ENCODE measurements at regions not wholly inside any gene's neighbourhood (a gene's known extent, or its start where the extent isn't known, plus 50 kb on each side); places are given as distances from the start of the nearest gene placed in this dataset.

DNA sequence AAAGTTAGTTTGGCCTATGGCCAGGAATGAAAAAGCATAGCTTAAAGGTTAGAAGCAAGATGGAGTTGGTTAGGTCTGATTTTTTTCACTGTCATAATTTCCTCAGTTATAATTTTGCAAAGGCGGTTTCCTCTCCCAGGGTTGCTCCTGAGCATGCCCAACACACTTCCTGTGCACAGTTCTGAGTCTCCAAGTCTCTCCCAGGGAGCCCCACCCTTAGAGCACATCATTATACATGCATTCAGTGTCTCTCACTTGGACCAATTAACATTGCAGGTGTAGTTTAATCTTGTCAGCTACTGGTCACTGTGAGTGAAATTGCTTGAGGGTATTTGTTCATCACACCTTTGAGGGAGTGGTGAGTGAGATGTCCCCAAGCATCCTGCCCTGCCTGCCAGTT is 96.0 kb upstream of the ATP10A start:
- DNase-seq (ENCODE audit: low read depth) = no peak
- TF ChIP-seq CTCF (IDR thresholded peaks at IDR 0.05; ENCODE audit: insufficient read depth, low read depth, low read length, missing control alignments) = no peak
- no peak overlapping the region for H3K4me3 ChIP-seq (ENCODE audit: low read length)

DNA sequence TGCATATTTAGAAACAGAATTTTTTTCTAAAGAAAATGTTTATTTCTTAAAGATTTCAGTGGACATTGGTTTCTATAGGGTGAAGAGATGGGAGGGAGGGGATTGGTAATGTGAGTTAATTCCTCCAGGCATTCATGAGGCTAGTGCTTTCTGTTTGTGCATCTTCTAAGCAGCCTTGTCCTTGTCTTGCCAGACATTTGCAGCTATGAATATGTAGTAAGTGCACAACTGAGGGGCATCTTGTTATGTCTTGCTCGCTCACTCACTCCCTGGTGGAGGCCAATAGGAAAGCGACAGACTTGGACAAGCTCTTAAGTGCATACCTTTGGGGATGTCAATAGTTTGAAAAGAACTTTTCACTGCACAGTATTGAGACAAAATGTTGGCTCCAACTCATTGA is 92.5 kb upstream of the ATP10A start:
- TF ChIP-seq CTCF (IDR thresholded peaks at IDR 0.05; ENCODE audit: insufficient read depth, low read depth, low read length, missing control alignments) = no peak
- H3K4me3 ChIP-seq (ENCODE audit: low read length) = no peak overlapping the region
- DNase-seq (ENCODE audit: low read depth) = no peak

DNA sequence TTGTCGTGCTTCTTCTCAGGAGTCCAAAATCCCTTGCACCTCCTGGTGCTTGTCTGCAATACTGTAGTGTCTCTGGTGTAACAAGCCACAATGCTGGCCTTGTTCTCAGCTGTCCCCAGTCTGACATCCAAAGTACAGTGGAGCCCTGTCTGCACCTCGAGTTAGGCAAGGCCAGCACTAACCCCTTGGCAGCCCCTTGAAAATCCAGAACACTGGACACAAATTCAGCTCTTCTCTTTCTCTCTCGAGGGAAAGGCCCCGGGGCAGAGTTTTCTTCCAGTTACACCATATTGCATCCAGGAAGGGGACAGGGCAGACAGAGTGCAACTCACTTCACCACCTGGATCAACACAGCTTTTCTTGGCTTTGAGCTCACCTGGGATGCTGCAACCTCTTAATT is 91.3 kb upstream of the ATP10A start:
- no peak for TF ChIP-seq CTCF (IDR thresholded peaks at IDR 0.05; ENCODE audit: insufficient read depth, low read depth, low read length, missing control alignments)
- H3K4me3 ChIP-seq (ENCODE audit: low read length) = no peak overlapping the region
- no peak for DNase-seq (ENCODE audit: low read depth)

GRCh38 chr15:25950014-25950413 is 86.9 kb upstream of the ATP10A start:
- no peak for DNase-seq (ENCODE audit: low read depth)
- no peak for TF ChIP-seq CTCF (IDR thresholded peaks at IDR 0.05; ENCODE audit: insufficient read depth, low read depth, low read length, missing control alignments)
- H3K4me3 ChIP-seq (ENCODE audit: low read length) = no peak overlapping the region

DNA sequence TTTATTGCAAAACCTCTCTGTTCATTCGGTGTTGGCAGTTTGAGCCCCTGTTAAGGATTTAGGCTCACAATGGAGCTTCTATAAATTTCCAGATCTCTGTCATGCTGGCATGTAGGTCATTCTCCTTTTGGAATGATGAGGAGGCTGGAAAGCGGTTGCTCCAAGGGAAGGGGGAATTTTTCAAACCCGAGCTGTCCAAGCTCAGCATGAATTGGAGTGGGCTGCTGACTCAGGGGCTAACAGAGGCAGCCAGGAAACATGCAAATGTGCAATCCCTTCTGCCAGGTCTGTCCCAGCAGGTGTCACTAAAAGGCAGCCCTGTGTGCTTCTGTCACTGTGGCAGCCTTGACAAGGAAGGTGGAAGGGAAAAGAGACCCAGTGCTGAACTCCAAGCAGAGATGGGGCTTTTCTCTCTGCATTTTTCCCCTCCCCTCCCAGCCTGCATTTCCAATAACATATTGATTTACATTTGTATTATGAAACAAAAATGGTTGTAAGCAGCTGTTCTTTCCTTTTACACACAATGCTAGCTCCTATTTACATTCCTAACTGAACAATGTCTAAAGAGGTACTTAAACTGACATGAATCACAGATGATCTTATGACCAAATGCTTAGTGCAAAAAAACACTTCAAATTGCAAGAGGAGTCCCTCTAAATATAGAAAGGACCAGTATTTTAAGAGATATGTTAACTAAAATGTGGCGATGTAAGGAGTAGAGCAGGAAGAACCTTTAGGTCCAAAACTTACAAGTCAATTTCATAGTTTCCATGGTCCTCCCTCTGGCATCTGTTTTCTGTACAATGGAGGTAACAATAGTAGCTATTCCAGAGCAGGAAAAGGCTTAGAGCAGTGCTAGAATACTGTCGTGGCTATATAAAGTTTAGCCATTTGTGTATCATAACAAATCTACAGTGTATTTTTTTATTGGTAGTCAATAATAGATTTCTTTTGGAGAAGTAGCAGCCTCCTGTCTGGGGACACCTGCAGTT is 84.5 kb upstream of the ATP10A start:
- DNase-seq (ENCODE audit: low read depth) = no peak
- no peak overlapping the region for H3K4me3 ChIP-seq (ENCODE audit: low read length)
- no peak for TF ChIP-seq CTCF (IDR thresholded peaks at IDR 0.05; ENCODE audit: insufficient read depth, low read depth, low read length, missing control alignments)

GRCh38 chr15:25946241-25946805 is 83.2 kb upstream of the ATP10A start:
- no peak for DNase-seq (ENCODE audit: low read depth)
- no peak overlapping the region for H3K4me3 ChIP-seq (ENCODE audit: low read length)
- no peak for TF ChIP-seq CTCF (IDR thresholded peaks at IDR 0.05; ENCODE audit: insufficient read depth, low read depth, low read length, missing control alignments)
